GM23248 (cell line): ENCODE measurements at regions not wholly inside any gene's neighbourhood (a gene's known extent, or its start where the extent isn't known, plus 50 kb on each side); places are given as distances from the start of the nearest gene placed in this dataset.
A peak's percentile ranks its signal among the peaks of the same experiment; 100 is the strongest.

Source experiments
- DNase-seq: peaks from one replicate; pipeline ENCODE4 v3.0.0-alpha.2; 2015
- H2AFZ ChIP-seq: fragments of 200-600 bp; sonication (generic); 2 replicates; pipeline ENCODE4 v1.6.1; 2016; ENCODE audit warnings: antibody characterized with exemption
- H3F3A ChIP-seq: fragments of 200-600 bp; sonication (generic); 2 replicates; pipeline ENCODE4 v1.6.1; 2016; ENCODE audit warnings: mild to moderate bottlenecking, antibody characterized with exemption, mixed run types; ENCODE audit not compliant: insufficient read depth
- H3K27ac ChIP-seq: fragments of 200-600 bp; sonication (generic); 2 replicates; pipeline ENCODE4 v1.5.1; 2016; ENCODE audit warnings: mild to moderate bottlenecking
- H3K27me3 ChIP-seq: fragments of 200-600 bp; sonication (generic); replicated peaks from 2 replicates; pipeline ENCODE4 v1.6.1; 2016; ENCODE audit warnings: mild to moderate bottlenecking; ENCODE audit not compliant: insufficient read depth
- H3K36me3 ChIP-seq: fragments of 200-600 bp; sonication (generic); 2 replicates; pipeline ENCODE4 v1.6.1; 2016; ENCODE audit warnings: low read depth, mild to moderate bottlenecking
- H3K4me1 ChIP-seq: fragments of 200-600 bp; sonication (generic); 2 replicates; pipeline ENCODE4 v1.6.1; 2016; ENCODE audit warnings: mild to moderate bottlenecking; ENCODE audit not compliant: insufficient read depth
- H3K4me2 ChIP-seq: fragments of 200-600 bp; sonication (generic); one replicate; pipeline ENCODE4 v1.6.1; 2016; ENCODE audit warnings: mild to moderate bottlenecking; ENCODE audit not compliant: unreplicated experiment
- H3K4me3 ChIP-seq: fragments of 200-600 bp; sonication (generic); 2 replicates; pipeline ENCODE4 v1.5.1; 2016; ENCODE audit warnings: mild to moderate bottlenecking
- H3K79me2 ChIP-seq: fragments of 200-600 bp; sonication (generic); 2 replicates; pipeline ENCODE4 v1.6.1; 2016; ENCODE audit warnings: mild to moderate bottlenecking; ENCODE audit not compliant: insufficient read depth
- H3K9ac ChIP-seq: fragments of 200-600 bp; sonication (generic); 2 replicates; pipeline ENCODE4 v1.6.1; 2016; ENCODE audit warnings: mild to moderate bottlenecking
- H3K9me2 ChIP-seq: fragments of 200-600 bp; sonication (generic); 2 replicates; pipeline ENCODE4 v1.6.1; 2016; ENCODE audit warnings: mixed run types, mild to moderate bottlenecking, moderate library complexity; ENCODE audit not compliant: insufficient read depth
- H3K9me3 ChIP-seq: fragments of 200-600 bp; sonication (generic); one replicate; pipeline ENCODE4 v1.6.1; 2017; ENCODE audit warnings: low read depth
- H4K20me1 ChIP-seq: fragments of 200-600 bp; sonication (generic); 2 replicates; pipeline ENCODE4 v1.6.0; 2016; ENCODE audit not compliant: insufficient read depth
- EZH2 ChIP-seq: fragments of 200-600 bp; sonication (generic); IDR thresholded peaks from 2 replicates; pipeline ENCODE4 v1.6.1; 2018; ENCODE audit warnings: antibody characterized with exemption, mild to moderate bottlenecking; ENCODE audit not compliant: insufficient read depth, poor library complexity, severe bottlenecking
- EZH2phosphoT487 ChIP-seq: fragments of 200-600 bp; sonication (generic); IDR thresholded peaks from 2 replicates; pipeline ENCODE4 v1.6.1; 2018; ENCODE audit warnings: antibody characterized with exemption, moderate library complexity, mild to moderate bottlenecking, low read depth; ENCODE audit not compliant: insufficient read depth
- WGBS, 2 experiments: methylation state at CpG; one replicate each; pipeline ENCODE4 v1.1.6; 2015 to 2017; ENCODE audit warnings: low lambda C conversion rate in 2 of 2, low coverage in 1 of 2; ENCODE audit errors: missing lambda C conversion rate in 2 of 2; 5-methylcytosine and 5-hydroxymethylcytosine counted together
- in situ Hi-C: fragments of 300-500 bp; cut with MboI; formaldehyde crosslinking; loops from 2 replicates; pipeline ENCODE4 v1.15.0; 2020

- H3F3A ChIP-seq: peaks cover 12% of the 10 kb centered on the region
- H2AFZ ChIP-seq: no peak overlapping the region
- H3K27me3 ChIP-seq: no peaks in the 10 kb centered on the region
- no peaks in the 10 kb centered on the region for H4K20me1 ChIP-seq
- H3K27ac ChIP-seq: no peak overlapping the region
- DNase-seq: no peak
- H3K4me1 ChIP-seq: peaks cover 20% of the 10 kb centered on the region
- no peaks in the 10 kb centered on the region for H3K79me2 ChIP-seq
- H3K9me3 ChIP-seq: no peaks in the 10 kb centered on the region
- no peaks in the 10 kb centered on the region for H3K9me2 ChIP-seq
- TF ChIP-seq EZH2 (no peak), EZH2phosphoT487 (no peak)
- no peak overlapping the region for H3K9ac ChIP-seq
- H3K4me3 ChIP-seq: no peak overlapping the region
- 95 to 96% methylated on average over 14 of the region's 14 CpGs for WGBS, 2 experiments
- in situ Hi-C loops: no loop called here
- no peaks in the 10 kb centered on the region for H3K36me3 ChIP-seq
- no peak overlapping the region for H3K4me2 ChIP-seq
These were observed 94.3 kb upstream of the IRF2BP2 start for GRCh38 chr1:234704106-234704887.

GRCh38 chr1:234702342-234703000 lies 92.5 kb upstream of the IRF2BP2 start:
- Histone ChIP-seq H4K20me1 (no peaks in the 10 kb centered on the region), H3K4me1 (peaks cover 14% of the 10 kb centered on the region), H3K27ac (no peak overlapping the region), H3F3A (peaks cover 12% of the 10 kb centered on the region), H3K4me3 (no peak overlapping the region), H3K9me3 (no peaks in the 10 kb centered on the region), H3K9ac (no peak overlapping the region), H3K27me3 (no peaks in the 10 kb centered on the region), H3K36me3 (no peaks in the 10 kb centered on the region), H3K79me2 (no peaks in the 10 kb centered on the region), H3K9me2 (no peaks in the 10 kb centered on the region), H3K4me2 (no peak overlapping the region), H2AFZ (peak overlapping the region; percentile 17; the same call in 1 of the 2 replicates)
- 22 to 31% methylated on average over 7 of the region's 7 CpGs for WGBS, 2 experiments
- peak; percentile 51 for DNase-seq
- TF ChIP-seq EZH2phosphoT487 (no peak), EZH2 (no peak)
- in situ Hi-C loops: no loop called here

- 41 to 53% methylated on average over 6 of the region's 6 CpGs for WGBS, 2 experiments
- Histone ChIP-seq H4K20me1 (no peaks in the 10 kb centered on the region), H3K4me1 (peaks cover 11% of the 10 kb centered on the region), H3K9ac (no peak overlapping the region), H3K4me3 (no peak overlapping the region), H2AFZ (no peak overlapping the region), H3K79me2 (no peaks in the 10 kb centered on the region), H3K9me2 (no peaks in the 10 kb centered on the region), H3K4me2 (no peak overlapping the region), H3K36me3 (no peaks in the 10 kb centered on the region), H3K27me3 (no peaks in the 10 kb centered on the region), H3K9me3 (no peaks in the 10 kb centered on the region), H3K27ac (no peak overlapping the region), H3F3A (peaks cover 12% of the 10 kb centered on the region)
- TF ChIP-seq EZH2: no peak
- no peak for TF ChIP-seq EZH2phosphoT487
- DNase-seq: no peak
- in situ Hi-C loops: no loop called here
These were observed 91.9 kb upstream of the IRF2BP2 start for GRCh38 chr1:234701737-234702341.

GRCh38 chr1:234699795-234700665 lies 90.1 kb upstream of the IRF2BP2 start:
- no peaks in the 10 kb centered on the region for H3K27me3 ChIP-seq
- no peaks in the 10 kb centered on the region for H3K9me3 ChIP-seq
- H3F3A ChIP-seq: peaks cover 12% of the 10 kb centered on the region
- in situ Hi-C loops: no loop called here
- peak overlapping the region; percentile 38 for H3K27ac ChIP-seq
- H3K4me2 ChIP-seq: peak overlapping the region; percentile 38
- WGBS, 2 experiments: 47 to 50% methylated on average over 7 of the region's 7 CpGs
- H3K9me2 ChIP-seq: no peaks in the 10 kb centered on the region
- no peak overlapping the region for H3K9ac ChIP-seq
- H3K4me3 ChIP-seq: no peak overlapping the region
- H3K36me3 ChIP-seq: no peaks in the 10 kb centered on the region
- H4K20me1 ChIP-seq: no peaks in the 10 kb centered on the region
- peak; percentile 87 for DNase-seq
- no peak for TF ChIP-seq EZH2phosphoT487
- no peak for TF ChIP-seq EZH2
- peaks cover 11% of the 10 kb centered on the region for H3K4me1 ChIP-seq
- no peak overlapping the region for H2AFZ ChIP-seq
- no peaks in the 10 kb centered on the region for H3K79me2 ChIP-seq
